GM18873 (cell line): ENCODE measurements at regions not wholly inside any gene's neighbourhood (a gene's known extent, or its start where the extent isn't known, plus 50 kb on each side); places are given as distances from the start of the nearest gene placed in this dataset.

ENCODE experiments used
- ATAC-seq: cut with Tn5 transposase; IDR thresholded peaks from one replicate; pipeline ENCODE4 v1.9.1; 2021; ENCODE audit warnings: mild to moderate bottlenecking, moderate library complexity, moderate number of reproducible peaks; ENCODE audit not compliant: unreplicated experiment, low FRiP score

DNA sequence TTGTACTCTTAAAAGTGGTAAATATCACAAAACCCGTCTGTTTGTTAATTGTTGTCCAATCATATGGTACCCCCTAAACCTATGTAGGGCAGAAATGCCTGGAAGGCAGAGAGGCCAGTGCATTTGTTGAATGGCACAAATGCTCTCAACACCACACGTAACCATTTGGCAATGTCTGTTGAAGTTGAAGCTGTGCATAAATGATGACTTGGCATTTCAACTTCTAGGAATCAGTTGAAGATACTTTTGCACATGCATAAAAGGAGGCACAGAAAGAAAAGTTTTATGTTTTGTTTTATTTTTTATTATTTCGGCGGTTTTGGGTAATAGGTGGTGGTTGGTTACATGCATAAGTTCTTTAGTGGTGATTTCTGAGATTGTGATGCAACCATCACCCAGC lies 246.6 kb downstream of the TAF11L14 start:
- no peak for ATAC-seq

DNA sequence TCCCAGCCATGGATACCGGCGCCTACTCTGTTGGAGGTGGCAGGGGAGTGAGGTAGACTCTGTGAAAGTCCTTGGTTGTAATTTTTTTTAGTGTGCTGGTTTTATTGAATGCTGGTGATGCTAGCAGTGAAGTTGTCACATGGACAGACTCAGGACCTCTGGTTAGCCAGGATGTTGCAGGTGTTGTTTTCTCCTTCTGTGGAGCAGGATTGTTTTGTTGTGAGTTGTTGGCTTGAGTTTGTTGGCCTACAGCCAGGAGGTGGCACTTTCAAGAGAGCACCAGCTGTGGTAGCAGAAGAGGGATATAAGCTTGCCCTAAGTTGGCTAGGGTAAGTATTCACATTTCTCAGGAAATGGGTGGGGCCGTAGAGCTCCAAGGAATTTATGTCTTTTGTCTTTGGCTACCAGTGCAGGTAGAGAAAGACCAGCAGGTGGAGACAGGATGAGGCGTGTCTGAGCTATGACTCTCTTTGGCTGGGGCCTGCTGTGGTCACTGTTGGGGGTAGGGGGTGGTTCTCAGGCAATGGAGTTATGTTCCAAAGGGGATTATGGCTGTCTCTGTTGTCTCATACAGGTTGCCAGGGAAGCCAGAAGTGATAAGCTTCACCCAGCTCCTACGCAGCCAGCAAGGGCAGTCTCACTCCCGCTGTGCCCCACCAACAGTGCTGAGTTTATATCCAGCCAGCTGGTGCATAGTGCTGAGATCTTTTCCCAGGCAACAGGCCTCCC lies 248.7 kb downstream of the TAF11L14 start:
- ATAC-seq = no peak

DNA sequence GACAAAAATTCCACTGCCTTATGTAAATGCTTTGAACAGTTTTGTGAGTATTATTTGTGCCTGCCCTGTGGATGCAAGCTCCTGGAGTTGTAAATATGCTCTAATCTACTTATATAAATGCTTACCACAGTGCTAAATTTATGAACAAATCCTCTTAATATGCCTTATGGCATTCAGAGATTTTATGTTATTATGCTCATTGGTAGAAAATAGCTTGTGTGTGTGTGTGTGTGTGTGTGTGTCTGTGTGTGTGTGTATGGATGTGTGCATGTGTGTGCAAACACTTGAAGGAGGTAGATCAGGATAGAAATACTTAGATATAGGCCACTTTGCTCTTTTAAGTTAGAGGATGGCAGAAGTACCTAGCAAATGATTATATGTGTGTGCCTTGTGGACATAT lies 253.9 kb downstream of the TAF11L14 start:
- no peak for ATAC-seq

DNA sequence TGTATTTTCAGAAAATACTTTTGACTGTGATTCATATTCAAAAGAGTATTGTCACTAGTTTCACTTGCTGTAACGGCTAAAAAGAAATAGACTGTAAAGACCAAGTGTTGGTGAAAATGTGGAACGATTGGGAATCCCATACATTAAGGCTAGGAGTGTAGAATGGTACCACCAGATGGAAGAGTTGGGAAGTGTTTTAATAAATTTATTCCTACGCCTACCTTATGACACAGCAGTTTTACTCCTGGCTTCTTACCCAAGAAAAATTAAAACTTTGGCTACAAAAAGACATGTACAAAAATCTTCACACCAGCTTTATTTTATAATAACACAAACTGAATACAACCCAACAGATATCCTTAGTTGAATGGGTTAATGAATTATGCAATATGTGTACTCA lies 256.2 kb downstream of the TAF11L14 start:
- no peak for ATAC-seq

DNA sequence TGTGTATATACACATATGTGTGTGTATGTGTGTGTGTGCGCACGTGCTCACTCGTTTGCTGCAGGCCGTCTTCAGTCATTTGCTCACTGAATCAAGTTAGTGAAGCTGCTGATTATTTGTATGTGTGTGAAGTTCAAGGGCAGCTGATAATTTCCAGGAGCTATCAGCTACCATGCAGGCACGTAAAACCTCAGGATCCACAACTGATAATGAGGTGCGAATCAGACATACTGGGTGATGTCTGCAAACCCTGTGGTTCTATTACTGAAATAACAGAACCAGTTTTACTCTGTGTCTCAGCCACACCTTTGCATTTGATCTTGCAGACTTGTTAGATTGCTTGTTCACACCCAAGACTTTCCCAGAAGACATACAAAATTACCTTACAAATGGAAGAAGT lies 257.6 kb downstream of the TAF11L14 start:
- ATAC-seq = no peak

DNA sequence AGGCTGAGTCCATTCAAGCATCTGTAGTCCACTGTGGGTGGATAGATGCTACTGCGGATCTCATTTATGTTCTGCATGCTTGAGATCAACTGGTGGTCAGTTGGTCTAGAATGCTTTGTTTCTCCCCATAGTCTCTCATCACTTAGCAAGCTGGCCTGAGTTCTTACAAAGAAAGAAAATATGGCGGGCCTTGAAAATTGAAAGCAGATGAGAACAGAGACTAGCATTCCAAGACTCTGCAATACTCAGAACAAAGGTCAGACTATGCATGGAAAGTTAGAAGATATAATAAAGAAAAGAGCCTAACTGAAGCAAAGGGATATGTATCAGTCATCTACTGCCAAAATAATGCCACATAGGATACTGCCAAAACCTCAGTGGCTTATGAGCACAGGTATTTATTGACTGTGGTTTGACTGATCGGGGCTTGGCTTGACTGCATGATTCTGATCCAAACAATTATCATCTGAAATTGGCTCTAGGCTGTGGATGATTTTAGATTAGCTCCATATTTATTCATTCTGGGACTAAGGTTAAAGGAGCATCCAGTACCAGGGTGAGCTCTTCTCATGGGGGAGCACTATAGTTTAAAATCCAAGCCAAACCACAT lies 258.9 kb downstream of the TAF11L14 start:
- ATAC-seq = no peak

DNA sequence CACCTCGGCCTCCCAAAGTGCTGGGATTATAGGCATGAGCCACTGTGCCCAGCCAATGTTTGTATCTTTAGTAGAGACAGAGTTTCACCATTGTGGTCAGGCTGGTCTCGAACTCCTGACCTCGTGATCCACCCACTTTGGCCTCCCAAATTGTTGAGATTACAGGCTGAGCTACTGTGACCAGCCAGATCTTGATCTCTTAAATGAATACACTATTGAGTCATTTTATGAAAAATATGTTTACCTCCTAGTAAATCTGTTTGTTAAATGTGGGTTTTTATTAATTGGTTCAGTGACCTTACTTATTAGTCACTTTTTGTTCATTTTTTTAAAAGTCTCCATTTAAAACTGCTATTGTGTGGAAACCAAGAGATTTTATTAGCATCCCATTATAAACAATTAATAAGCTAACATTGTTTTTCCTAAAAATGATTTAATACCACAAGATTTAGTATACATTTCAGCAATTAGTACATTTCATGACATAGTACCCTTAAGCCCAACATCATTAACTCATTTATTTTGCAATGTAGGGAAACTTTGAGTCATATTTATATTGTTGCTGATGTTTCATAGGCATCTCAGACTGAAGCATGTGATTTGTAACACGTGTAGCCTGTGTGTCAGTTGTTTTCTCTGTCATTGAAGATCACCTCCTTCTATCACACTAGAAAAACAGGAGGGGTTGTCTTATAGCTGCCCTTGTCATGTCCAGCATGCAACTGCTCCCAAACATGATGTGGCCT lies 261.2 kb downstream of the TAF11L14 start:
- no peak for ATAC-seq

DNA sequence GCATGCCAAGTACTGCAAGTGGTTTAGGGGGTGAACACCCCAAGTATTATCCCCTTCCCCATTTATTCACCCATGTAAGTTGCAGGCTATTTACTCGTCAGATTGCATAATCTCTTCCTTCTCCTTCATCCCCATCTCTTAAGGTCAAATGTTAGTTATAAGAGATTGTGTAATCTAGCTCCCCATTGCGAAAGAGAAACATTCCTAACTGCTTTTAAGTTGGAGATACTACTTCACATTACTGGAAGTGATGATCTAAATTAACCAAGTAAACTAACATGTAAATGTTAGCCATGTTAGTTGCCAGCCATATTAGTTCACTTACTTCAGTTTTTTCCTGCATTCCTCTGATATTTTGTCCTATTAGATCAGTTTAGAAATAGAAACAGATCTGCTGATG lies 262.3 kb downstream of the TAF11L14 start:
- no peak for ATAC-seq

DNA sequence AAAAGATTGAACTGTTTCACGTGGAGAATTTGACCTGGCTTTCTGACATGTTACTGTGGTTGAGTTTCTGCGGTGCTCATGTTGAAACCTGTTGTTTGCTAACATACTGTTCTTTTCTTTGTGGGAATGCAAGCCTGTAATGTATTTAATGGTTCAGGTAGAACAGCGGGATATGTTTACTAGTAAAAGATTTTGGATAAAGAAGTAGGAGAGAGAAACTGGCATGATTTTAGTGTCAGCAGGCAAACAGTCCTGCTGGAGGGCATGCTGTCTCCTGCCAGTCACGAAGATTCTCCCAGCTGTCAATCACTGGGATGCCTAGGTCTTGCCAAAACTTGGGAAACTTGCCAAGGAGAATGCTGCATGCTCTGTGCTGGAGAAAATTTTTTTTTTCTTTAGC lies 263.5 kb downstream of the TAF11L14 start:
- ATAC-seq = no peak

DNA sequence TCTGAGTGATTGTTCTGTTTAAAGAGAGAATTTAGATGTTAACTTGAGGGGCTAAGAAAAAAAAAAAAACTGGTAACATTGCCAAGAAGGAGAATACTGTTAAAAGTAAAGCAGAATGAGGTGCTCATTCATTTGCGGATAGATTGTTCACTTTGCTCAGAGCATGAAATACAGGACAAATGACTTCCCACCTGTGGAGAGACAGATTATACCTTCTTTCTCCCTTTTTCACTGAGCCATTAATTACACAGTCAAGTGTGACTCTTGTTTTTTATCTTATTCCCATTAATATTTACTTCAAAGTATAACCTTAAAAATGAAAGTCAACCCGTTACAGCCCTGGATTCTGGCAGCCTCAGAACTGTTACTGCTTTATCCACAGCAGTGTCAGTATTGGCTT lies 264.5 kb downstream of the TAF11L14 start:
- ATAC-seq = no peak

DNA sequence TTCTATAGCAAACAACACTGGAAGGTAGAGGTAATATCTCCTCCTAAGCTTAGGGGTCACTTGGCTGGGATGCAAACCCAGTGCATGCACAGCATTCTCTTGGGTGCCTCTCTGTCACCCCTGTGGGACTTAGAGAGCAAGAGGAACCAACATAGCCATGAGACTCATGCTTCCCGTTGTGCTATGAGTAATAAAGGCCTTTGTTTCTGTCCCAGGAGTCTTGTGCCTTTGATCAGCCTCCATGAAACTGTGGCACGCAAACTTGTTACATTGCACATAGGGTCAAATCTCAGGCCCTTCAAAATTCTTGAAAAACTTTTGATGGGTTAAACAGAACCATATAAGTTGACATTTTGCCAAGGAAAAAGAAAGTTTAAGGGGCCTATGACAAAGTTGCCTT lies 272.8 kb downstream of the TAF11L14 start:
- no peak for ATAC-seq

DNA sequence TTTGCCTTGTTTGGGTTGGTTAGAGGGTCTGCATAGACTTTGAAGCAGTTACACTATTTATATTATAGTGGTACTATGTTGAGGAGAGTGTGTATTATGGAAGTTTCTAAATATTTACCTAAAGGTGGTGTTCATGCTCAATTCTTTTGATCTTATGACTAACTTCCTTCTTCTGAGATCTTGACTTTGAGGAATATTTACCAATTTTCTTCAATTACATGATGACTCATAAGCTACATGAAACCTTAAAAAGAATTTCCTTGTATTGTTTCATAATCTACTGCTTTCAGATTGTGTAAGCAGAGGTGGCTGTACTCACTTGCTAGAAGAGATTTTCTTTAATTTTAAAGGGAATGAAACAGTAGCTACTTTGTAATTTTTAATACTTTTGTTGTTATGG lies 276.1 kb downstream of the TAF11L14 start:
- ATAC-seq = no peak

DNA sequence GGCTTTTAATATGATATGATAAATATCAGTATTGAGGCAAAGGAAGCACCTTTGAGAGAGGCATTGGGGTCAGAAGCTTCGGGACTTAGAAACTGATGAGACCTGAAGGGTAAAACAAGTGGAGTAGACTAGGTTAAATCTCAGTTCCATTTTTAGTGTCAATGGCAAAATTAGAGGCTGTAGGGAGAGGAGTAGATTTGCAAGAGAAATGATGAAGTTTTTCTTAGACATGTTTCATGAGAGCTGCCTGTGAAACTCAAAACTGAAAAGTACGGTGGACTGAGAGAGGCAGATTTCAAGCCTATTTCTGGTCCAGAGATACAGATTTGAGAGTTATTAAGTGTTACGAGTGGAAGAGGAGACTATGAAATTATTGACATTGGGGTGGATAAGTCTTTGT lies 278.5 kb downstream of the TAF11L14 start:
- no peak for ATAC-seq

DNA sequence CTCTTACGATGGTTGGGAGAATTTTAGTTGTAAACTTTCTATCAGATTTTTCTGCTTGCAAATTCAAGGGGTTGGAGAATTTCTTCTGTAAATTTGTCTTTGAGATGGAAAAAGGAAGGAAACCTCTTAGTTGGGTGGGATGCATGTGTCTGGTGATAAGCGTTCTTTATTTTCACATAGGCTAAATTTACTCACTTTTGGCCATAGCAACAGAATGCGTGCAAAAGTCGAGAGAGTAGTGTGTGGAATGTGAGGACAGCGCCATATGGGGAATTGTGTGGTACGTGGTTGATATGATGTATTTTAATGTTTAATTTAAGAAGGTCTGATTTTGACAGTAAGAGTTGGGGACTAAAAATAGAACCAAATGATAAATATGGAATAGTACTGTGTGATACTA lies 282.2 kb downstream of the TAF11L14 start:
- ATAC-seq = no peak

DNA sequence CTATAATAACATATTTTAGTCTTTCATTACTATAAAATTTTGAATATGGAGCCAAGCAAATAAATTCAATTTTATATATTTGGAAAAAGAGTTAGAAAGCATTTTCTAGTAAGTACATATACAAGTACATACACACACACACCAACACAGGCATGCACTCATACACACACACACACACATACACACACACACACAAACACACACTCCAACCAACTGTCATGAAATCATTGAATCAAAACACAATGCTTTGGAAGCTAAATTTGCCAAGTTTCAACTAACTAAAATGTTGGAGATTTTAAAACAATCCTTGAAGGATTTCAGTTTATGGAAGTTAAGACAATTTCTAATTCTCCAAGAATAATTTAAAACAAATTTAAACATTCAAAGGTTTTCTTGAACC lies 283.2 kb downstream of the TAF11L14 start:
- no peak for ATAC-seq

DNA sequence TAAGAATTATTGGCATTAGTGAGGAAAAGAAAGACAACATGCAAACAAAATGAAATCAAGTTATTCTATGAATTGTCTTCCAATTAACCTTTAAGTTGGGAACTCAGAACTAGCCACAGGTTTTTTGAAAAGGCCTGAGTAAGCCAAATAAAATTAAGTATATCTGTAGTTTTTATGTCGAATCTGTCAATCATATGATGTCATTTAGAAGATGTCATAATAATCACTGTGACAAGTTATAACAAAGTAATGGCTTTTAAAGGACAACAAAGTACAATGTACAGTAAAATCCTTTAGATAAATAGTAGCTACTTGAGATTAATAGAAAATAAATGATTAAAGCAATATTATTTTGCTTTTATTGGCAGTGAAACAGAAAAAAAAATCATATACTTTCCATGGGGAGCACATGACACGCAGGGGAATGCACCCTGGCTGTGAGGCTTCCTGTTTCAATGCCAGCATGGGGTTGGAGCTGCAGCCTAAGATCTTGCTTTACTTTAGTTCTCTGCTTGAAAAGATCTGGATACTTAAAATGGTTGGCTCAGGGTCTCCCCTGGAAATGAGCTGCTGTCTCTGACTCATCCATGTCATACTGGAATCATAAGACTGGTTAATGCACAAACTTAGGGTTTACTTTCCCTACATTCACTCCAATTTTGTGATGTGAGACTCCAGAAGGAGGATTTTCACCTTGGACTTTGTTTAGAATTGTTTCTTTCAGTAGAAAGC lies 284.3 kb downstream of the TAF11L14 start:
- ATAC-seq = no peak

DNA sequence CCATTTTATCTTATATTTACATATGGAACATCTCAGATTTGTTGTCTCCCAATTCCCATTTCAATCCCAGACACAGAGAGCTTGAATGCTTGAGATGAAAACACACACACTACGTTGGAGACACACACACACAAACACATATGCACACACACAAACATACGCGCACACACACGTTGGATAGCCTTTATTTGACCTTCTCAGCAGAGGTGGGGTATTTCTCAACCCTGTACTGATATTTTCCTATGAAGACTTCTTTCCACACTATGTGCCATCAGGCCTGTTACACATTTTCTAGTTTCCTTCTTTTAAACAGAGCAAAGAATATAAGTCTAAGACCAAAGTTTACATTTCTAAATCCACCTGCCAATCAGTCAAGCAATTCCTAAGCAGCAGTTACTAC lies 291.0 kb downstream of the TAF11L14 start:
- ATAC-seq = no peak

DNA sequence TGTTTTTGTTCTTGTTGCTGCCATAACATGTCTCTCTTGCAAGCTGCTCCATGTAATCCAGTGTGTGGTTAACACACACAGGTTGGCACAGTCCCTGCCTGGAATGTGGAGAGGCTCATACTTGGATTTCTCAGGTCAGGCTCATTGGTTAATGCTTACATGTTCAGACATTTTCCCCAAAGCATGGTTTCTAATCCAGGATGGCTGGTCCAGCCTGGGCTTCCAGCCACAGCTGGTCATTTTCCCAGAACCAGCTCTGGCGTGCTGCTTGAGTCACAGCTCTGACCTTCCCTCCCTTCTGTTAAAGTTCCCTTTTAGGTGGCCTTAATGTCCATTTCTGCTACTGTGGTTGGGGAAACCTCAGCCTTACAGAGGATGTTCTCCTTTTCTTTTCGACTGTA lies 294.3 kb downstream of the TAF11L14 start:
- ATAC-seq = no peak

DNA sequence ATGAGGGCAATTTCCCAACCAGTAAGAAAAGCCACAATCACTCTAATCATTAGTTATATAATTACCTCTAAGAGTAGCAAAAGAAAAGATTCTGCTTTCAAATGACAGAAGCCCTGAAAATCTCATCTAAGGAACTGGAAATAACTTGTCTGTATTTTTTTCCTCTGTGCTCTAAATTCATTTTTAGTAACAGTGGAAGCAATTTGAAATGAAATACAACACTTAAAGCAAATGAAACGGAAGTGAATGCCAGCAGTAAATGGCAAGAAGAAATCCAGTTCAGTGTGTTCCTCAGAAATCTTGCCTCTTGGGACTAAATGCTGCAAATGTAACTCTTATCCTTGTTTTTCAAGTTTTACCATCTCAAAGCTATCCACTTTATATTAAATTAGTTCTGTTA lies 294.9 kb downstream of the TAF11L14 start:
- no peak for ATAC-seq

DNA sequence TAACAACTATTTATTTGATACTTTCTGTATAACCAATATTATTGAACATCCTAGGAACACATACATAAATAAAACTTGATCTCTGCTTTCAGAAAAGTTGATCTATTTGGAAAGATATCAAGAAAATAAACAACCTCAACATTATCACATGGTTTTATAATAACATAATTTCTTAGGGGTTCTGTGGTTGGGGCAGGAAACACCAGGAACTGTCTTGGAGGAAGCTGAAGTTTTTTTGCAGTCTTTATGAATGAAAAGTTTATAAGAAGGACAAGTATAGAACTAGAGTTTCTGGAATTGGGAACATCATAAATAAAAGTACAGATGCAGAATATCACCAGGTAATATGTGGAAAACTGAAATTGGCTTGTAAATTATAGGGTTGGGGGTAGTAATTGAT lies 296.1 kb downstream of the TAF11L14 start:
- ATAC-seq = no peak

DNA sequence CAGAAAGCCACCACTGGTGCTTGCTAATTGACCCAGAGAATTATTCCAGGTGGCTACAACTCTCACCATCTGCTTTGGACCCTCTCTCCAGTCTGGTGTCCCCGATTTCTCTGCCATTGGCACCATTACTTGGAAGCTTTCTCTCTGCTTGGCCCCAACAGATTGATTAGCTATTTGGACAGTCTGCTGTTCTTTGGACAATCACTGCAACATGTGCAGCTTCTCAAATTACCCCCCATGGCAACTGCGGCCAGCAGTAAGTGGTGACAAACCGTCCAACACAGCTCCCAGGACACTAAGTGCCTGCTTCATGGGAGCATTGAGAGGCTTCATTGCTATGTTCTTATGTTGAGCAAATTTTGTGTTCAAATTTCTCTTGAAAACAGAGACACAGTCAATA lies 309.8 kb downstream of the TAF11L14 start:
- no peak for ATAC-seq
